Esophagus squamous epithelium (tissue), 4 donors: ENCODE measurements at regions not wholly inside any gene's neighbourhood (a gene's known extent, or its start where the extent isn't known, plus 50 kb on each side); places are given as distances from the start of the nearest gene placed in this dataset.

ENCODE experiments used
- CTCF ChIP-seq, 6 experiments: fragments of 450-650 bp in 4 of 6; fragments of 200-600 bp in 2 of 6; sonication (generic) in 2 of 6; IDR thresholded peaks; one replicate each; pipeline ENCODE4 v1.5.1; 2016 to 2019; ENCODE audit warnings: antibody characterized with exemption in 6 of 6, mild to moderate bottlenecking in 4 of 6, moderate library complexity in 4 of 6
- POLR2A ChIP-seq, 4 donors: fragments of 450-650 bp; IDR thresholded peaks; one replicate each; pipeline ENCODE4 v1.6.1; 2017; ENCODE audit warnings: antibody characterized with exemption in 4 of 4, mild to moderate bottlenecking in 4 of 4, moderate library complexity in 3 of 4

GRCh38 chr15:62822228-62822627 is 220.3 kb upstream of the TPM1 start:
- no peak for TF ChIP-seq CTCF (IDR thresholded peaks at IDR 0.05)
- no peak for TF ChIP-seq POLR2A (IDR thresholded peaks at IDR 0.05)
